ENCODE measurements at regions not wholly inside any gene's neighbourhood (a gene's known extent, or its start where the extent isn't known, plus 50 kb on each side); places are given as distances from the start of the nearest gene placed in this dataset.

- no peak for TF ChIP-seq EZH2 (IDR thresholded peaks at IDR 0.05; ENCODE audit: low read depth, unreplicated experiment)
- TF ChIP-seq CTCF (conservative IDR thresholded peaks at IDR 0.05; ENCODE audit: low read depth in 2 of 2): no peak
- TF ChIP-seq ZNF331 (CRISPR knock-in tag; IDR thresholded peaks at IDR 0.05; ENCODE audit: low read depth): no peak
- no peak for TF ChIP-seq EZH2phosphoT487 (IDR thresholded peaks at IDR 0.05; ENCODE audit: unreplicated experiment)
- TF ChIP-seq NANOG (IDR thresholded peaks at IDR 0.05; ENCODE audit: borderline replicate concordance): no peak
- no peak for TF ChIP-seq POLR2AphosphoS5 (IDR thresholded peaks at IDR 0.05; ENCODE audit: low read depth)
- TF ChIP-seq CREB1 (CRISPR knock-in tag; IDR thresholded peaks at IDR 0.05; ENCODE audit: low read depth): no peak
- TF ChIP-seq REST (IDR thresholded peaks at IDR 0.05; ENCODE audit: unreplicated experiment): no peak
- TF ChIP-seq ZNF462 (CRISPR knock-in tag; IDR thresholded peaks at IDR 0.05): no peak
Observed at GRCh38 chr3:25128735-25129134, 299.3 kb upstream of the RARB start.
